NCI-H2227 treated with DMSO at 0.1 percent for 48 hours (cell line): ENCODE measurements at regions not wholly inside any gene's neighbourhood (a gene's known extent, or its start where the extent isn't known, plus 50 kb on each side); places are given as distances from the start of the nearest gene placed in this dataset.

Experiments used
- DNase-seq: peaks from one replicate; lab custom pipeline; 2025; lab: John Stamatoyannopoulos, UW

DNA sequence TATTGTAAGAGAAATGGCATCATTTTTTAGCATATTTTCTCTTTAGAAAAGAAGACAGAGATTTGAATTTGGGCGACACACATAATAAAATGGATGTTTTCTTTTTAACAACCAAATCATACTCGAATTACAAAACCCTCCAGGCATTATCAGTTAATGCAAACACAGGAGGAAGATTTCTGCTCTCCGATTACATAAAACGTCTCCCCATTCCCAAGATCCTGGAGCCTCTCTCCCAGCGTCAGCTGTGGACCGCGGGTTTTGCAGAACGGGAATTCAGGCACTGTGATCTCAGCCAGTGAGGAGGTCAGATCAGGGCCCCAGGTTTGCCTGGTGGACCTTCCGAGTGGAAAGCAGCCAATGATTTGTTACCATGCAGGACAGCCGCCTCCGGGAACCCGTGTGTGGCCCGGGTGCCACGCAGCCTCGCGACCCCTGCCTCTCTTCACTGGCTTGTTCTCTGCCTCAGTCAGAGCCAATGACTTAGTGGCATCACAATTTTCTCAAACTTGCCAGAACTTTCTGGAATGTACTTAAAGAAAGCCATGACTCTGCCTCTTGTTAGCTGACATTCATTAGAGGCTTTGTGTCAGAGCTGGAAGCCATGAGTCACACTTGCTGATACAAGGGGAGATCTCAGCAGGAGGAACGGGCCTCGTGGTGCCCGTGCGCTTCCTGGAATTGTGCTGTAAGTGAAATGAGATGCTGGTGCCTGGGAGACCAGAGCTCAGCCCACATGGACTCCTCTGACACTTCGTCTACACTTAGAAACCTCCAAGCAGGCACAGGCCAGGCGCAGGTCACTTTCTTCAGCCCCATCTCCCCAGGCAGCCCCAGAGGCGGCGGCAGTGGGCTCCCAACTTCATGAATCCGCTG is 246.1 kb downstream of the KLF6 start:
- no peak for DNase-seq

DNA sequence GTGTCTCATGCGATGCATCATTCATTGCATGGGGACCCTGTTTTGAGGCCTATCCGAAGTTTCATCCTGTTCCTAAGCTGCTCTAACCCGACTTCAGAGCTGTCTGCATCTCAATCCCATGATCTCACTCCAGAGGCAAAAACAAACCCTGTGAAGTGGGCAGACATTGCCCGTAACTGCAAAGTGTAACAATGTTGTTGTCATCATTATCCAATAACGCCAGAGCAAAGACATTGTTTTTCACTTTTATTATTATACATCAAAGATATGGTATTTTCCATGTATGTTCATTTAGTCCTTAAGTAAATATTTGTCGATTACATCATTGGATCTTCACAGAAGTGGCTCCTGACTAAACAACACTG is 246.7 kb downstream of the KLF6 start:
- DNase-seq: no peak

DNA sequence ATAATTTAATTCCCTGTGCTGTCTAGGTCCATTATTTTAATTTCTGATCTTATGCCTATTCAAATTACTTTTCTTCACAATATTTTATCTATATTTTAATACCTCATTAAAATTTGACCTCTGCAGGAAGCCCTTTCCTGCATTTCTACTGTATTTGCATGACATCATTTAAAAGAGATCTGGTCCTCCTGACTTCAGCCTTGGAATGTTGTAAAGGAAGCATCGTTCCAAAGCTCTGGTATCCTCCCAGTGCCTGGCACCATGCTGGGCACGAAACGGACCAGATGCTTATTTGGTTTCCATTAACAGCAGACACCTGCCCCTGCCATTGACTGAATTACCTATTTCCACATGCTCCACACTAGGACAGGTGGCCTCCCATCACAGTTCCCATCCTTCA is 247.5 kb downstream of the KLF6 start:
- DNase-seq: no peak

DNA sequence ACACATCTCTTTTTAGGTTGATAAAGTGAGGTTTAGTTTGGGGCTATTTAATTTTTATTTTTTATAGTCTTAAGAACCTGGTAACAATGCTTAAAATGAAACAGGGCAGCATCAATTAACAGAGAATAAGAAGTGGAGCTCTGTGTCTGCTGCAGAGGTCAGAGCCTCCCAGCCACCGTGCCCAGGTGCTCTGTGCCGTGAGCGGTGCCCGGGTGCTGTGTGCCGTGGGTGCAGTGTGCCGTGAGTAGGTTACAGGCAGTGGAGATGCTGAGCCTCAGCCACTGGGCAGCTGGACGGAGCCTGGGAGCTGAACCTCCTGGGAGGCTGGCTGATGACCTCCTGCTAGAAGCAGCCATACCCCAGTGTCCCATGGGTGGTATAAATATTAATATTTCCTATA is 250.0 kb downstream of the KLF6 start:
- DNase-seq: no peak

DNA sequence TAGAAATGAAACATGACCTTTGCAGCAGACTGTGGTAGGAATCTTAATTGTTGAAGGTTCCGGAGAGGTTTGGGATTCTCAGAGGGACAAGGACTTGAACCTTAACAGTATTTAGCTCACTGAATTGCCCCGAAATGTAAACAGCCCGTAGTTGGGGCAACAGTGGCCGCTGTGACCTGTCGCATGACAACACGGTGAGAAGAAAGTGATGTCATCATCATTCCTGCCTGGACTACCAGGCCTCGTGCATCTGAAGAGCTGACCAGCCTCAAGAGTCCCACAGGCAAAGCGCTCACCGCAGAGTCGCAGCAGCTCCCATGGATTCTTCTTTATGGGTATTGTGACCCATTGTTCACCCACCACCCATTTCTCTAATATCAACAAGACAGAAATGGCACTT is 250.6 kb downstream of the KLF6 start:
- DNase-seq: no peak

DNA sequence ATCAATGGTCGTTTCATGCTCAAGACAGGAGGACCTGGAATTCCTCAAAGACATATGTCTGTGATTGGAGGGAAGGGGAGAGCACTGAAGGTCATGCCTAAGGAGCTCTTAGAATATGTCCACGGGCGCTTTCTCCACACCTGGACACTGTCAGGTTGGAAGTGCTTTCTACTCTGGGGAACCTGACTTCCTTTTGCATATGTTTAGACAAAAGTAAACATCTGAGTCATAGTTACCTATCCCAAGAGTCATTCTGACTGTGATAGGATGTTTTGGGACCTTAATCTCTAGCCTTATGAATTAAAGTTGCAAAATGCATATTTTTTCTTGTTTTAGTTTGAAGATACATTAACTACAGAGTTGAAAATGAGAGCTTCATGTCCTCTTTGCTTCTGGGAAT is 251.7 kb downstream of the KLF6 start:
- DNase-seq: no peak

DNA sequence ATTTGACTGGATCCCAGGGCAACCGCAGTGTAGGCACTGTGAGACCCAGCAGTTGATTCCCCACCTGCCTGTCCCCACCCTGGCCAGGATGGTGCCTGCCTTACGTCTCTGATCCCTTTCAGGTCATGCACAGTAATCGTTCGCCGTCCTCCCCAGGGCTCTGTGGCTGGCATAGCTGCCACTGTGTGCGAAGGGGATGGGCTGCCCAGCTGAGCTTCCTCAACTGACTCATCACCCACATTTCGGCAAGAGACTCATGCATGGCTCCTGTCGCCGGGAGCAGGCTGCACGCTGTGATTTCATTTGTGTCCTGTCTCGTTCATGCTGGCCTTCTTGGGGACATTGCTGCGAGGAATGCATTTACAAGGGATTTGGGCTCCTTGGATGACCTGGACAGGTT is 252.4 kb downstream of the KLF6 start:
- DNase-seq: no peak

DNA sequence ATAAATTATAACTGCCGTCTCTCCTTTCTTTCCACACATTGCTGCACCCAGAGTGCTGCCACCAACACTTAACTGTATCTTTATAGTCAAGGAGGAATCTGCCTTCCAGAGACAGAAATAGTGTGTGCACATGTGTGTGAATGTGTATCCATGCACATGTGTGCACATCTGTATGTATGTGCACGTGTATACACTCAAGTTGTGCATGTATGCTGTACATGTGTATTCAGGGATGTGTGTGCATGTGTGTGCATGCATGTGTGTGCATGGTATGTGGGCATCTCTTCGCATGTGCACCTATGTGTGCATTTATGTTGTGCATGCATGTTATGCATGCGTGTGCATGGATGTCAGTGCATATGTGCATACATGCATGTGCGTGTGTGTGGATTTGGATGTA is 253.3 kb downstream of the KLF6 start:
- DNase-seq: no peak

DNA sequence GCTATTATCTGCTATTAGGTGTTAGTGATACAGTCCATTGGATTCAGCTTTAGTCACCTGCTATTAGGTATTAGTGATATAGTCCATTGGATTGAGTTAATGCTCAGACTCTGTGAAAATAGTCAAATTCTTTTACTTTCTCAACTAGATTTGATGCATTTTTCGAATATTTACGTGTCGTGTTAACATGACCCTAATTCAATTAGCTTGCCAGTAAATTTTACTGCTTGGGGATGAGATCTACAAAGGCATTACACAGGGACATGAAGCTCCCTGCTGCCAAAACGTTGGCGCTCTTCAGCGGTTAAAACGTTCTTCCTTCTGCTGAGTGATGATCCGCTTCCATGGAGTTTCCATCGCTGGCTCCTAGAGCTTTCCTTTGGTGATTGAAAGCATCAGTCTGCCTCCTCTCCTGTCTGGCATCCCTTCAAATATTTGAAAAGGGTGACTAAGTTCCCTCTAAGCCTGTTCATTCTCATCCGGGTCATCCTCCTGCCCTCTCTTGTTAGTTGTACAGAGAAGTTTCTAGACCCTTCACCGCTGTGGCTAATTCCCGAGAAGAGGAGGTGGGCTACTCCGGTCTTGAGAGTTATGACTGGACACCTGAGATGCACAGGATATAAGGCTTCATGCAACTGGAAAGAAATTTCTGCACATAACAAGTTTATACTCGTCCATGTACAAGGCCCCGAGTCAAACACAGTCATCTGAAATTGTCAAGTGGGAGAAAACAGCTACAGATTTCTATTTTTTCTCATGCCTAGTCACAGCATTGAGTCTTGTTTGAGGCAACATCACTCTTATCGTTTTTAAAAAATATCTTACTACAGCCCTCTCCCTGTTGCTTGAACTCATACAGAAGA is 254.0 kb downstream of the KLF6 start:
- no peak for DNase-seq

DNA sequence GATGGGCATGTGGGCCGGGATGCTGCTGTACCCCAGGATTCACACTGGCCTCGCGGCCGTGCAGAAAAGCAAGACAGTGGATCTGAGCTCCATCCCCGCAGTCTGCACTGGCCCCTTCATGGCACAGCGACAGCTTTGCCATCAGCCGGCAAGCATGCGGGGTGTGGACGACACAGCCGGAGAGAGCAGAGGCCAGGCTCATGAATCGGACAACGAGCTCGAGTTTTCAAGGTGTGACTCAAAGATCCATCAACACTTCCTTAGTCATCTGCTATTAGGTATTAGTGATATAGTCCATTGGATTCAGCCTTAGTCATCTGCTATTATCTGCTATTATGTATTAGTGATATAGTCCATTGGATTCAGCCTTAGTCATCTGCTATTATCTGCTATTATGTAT is 254.7 kb downstream of the KLF6 start:
- DNase-seq: no peak

DNA sequence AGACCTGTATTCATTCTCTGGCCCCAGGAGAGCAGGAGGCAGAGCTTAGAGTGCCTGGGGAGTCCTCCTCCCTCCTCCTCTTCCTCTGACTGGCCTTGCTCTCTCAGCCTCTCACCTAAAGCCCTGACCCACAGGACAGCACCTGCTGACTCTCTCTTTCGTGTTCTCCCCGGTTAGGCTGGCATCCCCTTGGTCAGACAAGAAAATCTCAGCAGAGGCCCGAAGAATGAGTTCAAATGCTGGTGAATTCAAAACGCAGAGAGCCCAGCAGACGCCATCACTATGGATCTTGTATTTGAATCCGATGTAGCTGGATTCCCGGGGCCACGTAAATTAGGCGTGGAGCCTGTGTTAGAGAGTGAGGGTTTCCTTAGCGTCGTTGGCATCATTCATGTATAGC is 255.3 kb downstream of the KLF6 start:
- no peak for DNase-seq

DNA sequence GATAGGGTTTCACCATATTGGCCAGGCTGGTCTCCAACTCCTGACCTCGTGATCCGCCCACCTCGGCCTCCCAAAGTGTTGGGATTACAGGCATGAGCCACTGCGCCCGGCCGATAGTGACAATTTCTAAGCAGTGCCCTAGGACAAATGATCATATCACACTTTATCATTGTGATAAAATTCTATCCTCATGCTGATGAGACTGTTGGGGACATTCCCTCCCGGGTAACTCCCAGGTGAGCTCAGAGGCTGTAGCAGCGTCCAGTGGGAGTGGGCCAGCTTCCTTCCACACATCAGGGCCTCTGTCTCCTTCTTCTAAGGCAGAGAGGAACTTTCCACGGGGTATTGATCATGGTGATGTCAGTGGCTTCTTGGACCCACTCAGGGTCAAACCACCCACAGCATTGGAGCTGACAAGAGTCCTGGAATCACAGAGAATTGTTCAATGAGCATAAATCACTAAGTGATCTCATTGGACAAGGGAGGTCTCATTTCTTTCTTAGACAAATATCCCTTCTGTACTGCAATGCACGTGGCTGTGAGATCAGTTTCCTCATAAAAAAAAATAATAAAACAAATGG is 256.1 kb downstream of the KLF6 start:
- DNase-seq: no peak

DNA sequence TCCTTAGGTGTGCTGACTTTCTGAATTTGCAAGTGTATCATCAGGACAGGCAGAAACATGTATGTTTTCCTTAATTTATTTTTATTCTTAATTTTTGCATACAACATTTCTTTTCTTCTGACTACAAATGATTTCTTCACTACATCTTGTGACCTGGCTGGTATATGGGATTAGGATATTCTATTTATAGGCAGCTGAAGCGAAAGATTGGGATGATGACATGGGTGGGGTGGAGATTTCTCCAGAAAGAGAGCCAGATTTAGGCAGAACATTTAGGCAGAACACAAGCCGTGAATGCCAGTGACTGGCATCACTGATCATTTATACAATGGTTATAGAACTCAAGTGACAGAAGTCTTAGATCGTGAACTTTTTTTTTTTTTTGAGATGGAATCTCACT is 256.7 kb downstream of the KLF6 start:
- no peak for DNase-seq

DNA sequence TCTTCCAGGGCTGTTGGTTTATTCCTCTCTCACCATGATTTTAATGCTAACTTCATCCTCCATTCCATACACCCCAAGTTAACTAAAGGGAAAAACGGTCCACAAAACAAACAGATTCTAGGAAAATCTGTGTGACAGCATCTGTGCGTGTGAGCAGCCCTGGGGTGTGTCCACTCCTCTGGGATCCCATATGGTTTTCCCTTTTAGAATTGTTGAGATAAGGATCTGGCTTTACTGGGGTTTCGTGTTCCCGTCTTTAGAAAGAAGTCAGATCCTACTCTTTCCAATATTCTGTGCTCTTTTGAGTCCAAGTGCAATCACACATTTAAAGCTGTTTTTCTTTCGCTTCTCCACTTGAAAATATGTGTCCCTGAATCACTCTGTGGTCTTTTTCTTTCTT is 257.1 kb downstream of the KLF6 start:
- DNase-seq: no peak

DNA sequence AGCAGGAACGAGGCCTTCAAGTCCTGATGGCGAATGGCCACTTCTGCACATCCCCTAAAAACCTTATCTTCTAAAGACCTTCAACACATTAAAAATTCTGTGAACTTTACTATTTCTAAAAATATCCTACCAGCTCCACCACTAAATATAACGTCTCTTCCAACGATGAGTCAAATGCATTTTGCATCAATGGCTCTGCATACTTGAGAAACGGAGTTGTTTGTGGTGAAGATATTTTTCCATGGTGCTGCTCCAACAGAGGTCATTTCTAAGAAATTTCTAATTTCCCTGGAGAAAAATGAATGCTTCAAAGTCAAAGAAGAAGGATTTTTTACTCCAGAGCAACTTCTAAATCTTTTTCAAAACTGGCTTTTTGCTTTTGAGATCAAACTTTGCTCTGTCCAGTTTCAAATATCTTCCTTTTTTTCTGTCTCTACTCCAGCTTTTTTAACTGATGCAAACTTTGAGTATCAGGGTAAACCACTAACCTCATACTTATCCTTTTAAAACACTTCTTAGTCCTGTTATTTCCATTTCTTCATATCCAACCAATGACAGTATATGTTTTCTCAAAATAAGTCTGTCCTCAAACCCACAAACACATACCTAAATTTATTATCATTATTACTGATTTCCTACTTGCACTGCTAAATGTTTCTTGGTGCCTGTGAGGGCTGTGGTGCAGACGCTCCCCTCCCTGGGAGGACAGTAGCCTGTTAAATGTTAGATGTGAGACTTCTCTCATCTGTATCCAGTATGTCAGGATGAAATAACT is 258.1 kb downstream of the KLF6 start:
- no peak for DNase-seq

DNA sequence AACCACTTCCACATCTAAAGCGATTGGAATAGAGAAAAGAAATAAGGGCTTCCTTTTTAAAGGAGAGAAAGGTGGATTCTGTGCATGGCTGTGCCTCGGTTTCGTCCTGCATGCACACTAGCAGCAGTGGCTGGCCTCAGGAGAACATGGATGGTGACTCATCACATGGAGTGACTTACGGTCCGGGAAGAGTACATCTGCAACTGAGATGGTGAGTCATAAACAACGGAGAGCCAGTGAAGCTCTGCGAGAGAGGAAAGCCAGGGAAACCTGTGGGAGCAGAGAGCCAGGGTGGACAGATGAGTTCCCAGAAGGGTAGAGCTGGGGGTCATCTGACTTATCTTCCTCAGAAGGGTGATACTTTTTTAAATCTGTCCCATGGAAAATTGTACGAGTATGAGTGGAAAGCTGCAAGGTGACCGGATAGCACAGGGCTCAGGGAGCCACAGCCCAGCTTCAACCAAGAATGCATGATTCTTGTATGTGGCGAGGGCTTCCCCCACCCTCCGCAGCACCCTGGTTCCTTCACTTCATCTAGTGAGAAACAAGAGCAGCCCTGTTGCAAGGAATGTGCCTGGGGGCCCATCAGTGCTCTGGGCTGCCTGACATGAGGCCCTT is 259.1 kb downstream of the KLF6 start:
- no peak for DNase-seq

DNA sequence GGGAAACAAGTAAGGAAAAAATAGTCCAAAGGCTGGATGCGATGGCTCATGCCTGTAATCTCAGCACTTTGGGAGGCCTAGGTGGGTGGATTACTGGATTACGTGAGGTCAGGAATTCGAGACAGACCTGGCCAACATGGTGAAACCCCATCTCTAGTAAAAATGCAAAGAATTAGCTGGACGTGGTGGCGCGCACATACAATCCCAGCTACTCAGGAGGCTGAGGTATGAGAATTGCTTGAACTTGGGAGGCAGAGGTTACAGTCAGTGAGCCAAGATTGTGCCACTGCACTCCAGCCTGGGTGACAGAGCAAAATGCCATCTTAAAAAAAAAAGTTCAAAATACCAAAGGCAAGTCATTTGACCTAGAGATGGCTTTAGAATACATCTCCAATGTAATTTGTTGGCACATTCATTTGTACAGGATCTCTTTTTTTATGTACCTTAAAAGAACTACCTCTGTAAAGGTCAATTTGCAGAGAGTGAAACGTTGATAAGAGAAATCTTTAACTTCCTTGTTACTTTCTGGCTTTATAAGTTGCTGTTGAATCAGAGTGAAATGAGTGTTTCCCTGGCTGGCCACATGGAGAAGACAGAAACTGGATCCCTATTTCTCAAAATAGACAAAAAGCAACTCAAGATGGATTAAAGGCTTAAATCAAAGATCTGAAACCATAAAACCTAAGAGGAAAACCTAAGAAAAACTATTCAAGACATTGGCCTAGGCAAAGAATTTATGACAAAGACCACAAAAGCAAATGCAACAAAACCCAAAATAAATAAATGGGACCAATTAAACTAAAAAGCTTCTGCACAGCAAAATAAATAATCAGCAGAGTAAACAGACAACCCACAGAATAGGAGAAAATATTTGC is 260.7 kb downstream of the KLF6 start:
- no peak for DNase-seq

DNA sequence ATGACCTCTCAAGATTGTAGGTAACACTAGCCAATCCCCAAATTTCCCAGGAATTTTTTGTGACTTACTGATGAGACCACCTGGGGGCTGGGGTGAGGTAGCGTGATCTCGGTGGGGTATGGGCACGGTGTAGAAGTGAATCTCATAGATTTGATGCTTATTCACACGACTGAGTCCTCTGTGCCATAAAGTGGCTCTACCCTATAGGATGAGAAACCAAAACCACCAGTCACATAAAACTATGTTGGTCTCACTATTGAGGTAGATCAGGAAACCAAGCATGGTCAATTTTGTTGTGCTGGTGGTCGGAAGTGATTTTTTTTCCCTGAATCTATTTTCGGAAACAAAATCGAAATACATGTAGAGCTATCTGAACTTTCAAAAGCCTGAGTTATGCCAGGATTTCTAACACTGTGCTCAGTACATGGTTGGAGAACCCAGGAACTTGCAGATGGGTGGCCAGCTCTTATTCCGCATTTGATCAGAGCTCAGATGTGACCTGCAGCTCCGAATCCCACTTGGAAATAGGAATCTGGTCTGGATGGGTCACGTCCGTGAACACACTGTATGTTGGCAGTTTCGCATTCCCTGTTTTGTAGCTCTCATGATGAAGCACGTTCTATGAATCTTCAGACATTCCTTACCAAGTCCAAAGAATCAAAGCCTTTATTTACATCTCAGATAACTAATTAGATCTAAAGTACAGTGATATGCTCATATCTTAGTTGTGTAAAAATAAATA is 261.5 kb downstream of the KLF6 start:
- DNase-seq: no peak

DNA sequence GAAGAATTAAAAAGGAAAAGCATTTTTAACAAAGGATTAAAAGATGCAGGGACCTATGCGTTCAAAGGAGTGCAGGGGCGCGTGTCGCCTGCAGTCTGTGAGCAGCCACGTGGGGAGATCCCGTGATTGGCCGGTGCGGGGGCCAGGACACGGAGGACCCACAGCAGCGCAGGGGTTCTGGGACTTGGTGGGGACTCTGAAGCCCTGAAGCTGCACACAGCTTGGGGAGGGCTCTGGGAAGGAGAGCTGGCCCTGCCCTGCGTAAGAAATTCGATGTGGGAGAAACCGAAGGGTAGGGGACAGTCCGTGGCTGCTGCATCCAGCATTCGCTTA is 268.1 kb downstream of the KLF6 start:
- DNase-seq: no peak

DNA sequence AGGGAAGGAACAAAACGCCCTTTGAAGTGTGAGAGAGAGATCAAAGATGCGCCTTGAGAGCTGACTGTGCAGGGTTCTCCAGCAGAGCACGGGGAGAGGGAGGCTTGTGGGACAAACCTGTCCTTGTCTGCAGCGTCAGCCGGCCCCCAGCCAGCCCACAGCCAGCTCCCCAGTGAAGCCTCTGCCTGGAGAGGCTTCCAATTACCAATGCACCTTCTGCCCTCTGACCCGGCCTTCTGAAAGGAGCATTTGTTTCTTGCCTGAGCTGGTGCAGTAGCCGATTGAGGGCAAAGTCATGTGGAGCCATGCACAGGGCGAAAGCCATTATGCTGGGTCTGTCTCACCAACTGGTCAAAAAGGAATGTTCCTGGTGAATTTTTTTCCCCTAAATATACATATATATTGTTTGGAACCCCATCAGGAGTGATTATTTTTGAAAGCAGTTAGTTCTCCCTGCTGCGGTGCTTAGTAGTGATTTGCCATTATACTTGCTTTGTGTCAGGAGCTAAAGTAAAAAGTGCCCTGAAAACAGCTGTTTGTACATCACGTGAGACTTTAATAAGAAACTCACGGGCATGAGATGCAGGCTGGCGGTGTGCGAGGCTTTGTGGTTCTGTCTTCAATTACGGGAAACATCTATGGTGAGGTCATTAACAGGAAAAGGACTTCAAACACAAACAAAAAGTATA is 268.6 kb downstream of the KLF6 start:
- no peak for DNase-seq
